GM21528 (cell line): ENCODE measurements at regions not wholly inside any gene's neighbourhood (a gene's known extent, or its start where the extent isn't known, plus 50 kb on each side); places are given as distances from the start of the nearest gene placed in this dataset.

Experiments
- ATAC-seq: cut with Tn5 transposase; IDR thresholded peaks from one replicate; pipeline ENCODE4 v1.9.1; 2021; ENCODE audit warnings: mild to moderate bottlenecking, moderate library complexity; ENCODE audit not compliant: unreplicated experiment, low FRiP score

DNA sequence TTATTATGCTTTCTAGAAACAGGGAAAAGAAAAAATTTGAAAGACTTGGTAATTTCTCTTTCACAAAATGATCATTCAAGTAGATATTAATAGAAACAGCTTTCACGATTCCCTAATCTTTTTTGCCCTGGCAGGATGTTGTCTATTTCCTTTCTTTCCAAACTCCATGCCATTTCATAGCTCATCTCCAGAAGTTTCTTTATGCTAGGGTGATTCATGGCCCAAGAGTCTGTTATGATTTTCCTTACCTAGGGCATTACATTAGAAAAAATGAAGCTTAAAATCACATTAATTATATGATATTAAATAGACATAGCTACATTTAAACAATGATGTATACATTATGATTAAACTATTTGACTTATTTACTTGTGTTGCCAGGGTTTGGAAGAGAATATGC is 762.1 kb downstream of the LTN1 start:
- ATAC-seq: no peak

- no peak for ATAC-seq
These were observed 762.9 kb downstream of the LTN1 start for GRCh38 chr21:28229814-28230213.

- no peak for ATAC-seq
These were observed 764.1 kb downstream of the LTN1 start for GRCh38 chr21:28228636-28228995.

GRCh38 chr21:28227881-28228635 is 764.6 kb downstream of the LTN1 start:
- ATAC-seq: no peak

- ATAC-seq: no peak
These were observed 766.1 kb downstream of the LTN1 start for GRCh38 chr21:28226563-28226962.

- ATAC-seq: no peak
These were observed 768.4 kb downstream of the LTN1 start for GRCh38 chr21:28224191-28224726.

DNA sequence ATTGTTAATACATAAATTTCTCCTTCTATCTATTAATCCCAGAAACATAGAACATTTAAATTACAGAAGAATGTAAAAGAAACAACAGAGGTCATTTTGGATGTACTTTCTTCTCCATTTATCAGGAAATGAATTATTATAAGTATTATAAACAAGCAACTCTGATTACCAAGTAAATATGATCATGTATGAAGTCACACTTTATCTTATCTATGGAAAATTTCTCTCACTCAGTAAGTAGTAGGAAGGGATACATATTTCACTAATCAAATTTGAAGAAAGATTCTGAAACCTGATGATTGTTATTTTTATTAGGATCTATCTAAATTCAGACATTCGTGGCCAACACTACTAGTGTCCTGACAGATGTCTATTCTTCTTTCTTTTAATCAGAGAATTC is 770.7 kb downstream of the LTN1 start:
- ATAC-seq: no peak

GRCh38 chr21:28220680-28221079 is 772.0 kb downstream of the LTN1 start:
- no peak for ATAC-seq

GRCh38 chr21:28216976-28217523 is 775.6 kb downstream of the LTN1 start:
- ATAC-seq: no peak

DNA sequence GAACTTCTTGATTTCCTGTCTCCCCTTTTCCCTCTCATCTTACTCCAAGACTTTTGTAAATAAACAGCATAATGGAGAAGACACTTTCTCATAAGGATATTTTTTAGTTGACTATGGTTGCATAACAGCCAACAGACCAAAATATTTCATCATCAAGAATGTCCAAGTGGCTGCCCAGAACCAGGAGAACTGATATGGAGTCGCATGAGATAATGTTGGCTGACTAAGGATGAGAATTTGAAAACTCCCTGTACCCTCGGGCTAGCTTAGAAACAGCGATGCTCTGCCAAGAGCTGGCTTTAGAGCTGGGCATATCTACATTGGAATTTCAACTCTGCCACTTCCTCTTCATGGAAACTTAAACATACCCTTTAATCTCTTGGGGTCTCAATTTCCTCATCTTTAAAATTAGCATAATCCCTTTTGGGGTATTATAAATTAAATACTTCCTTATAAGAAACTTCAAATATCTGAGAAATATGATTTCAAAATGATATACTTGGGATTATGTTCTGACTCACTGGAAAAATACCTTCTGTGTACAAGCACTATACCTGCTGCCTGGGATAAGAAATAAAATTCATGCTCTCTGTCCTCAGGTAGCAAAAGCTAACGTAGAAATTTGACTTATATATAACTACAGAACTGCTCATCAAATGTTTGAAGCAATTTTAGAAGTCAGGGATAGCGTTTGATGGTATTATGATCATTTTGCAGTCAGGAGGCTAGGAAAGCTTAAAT is 777.3 kb downstream of the LTN1 start:
- no peak for ATAC-seq

GRCh38 chr21:28214786-28215185 is 777.9 kb downstream of the LTN1 start:
- no peak for ATAC-seq

DNA sequence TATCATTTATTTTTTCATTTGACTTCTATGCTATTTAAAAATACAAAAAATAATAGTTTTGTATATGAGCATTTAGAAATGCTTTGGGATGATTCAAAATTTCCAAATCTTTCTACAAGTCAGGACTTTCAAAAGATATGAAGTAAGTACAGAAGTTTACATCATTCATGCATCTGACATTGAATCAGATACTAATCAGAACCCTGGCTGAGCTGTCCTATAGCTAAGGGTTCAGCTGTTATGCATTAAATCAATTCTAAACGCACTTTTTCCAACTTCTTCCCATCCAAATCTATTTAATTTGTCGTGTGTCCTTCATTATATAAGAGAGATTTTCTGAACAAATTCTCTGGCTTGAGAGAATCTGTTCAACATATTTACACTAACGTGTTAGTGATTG is 779.4 kb downstream of the LTN1 start:
- no peak for ATAC-seq

DNA sequence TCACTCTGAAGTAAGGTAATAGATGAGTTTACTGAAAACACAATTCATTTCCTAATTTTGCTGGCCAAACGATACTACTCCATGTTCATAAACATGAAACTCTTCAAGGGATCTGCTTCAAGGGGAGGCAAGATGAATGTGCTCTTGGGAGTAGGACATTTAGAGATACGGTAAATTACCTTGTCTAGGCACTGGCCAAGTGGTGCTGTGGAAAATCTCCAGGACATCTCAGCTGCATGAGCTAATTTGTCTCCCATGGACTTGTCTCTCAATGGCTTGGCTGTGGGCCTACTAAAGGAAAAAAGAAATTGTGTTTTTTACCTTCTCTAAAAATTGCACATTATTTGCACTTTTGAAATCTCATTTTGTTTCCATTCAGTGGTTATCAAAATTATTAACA is 780.6 kb downstream of the LTN1 start:
- ATAC-seq: no peak

GRCh38 chr21:28207436-28208173 is 785.1 kb downstream of the LTN1 start:
- no peak for ATAC-seq

DNA sequence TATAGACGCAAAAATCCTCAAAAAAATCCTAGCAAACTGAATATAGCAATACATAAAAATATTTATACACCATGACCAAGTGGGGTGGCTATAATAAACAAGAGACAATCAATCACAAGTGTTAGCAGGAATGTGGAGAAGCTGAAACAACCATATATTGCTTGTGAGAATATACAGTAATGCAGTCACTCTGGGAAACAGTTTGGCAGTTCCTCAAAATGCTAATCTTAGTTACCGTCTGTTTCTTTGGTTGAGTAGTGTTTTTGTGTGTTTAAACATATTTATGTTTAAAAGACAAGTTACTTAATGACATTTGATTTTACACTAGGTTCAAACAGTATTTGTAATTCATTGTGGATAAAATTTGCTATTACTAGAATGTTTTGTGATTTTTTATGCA is 792.0 kb downstream of the LTN1 start:
- ATAC-seq: no peak

GRCh38 chr21:28196981-28197380 is 795.7 kb downstream of the LTN1 start:
- no peak for ATAC-seq

- no peak for ATAC-seq
These were observed 799.5 kb downstream of the LTN1 start for GRCh38 chr21:28193189-28193588.

DNA sequence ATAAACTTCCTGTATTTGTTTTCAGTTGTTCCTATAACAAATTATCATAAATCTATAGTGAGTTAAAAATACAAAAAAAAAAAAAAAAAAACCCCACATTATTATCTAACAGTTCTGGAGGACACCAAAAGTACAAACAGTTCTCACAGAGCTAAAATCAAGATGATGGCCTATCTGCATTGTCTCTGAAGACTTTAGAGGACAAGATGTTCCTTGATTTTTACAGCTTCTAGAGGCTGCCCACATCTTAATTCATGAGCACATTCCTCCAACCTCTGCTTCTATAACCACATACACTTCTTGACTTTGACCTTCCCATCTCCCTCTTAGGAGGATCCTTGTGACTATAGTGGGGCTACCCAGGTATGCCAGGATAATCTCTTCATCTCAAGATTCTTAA is 806.1 kb downstream of the LTN1 start:
- ATAC-seq: no peak

DNA sequence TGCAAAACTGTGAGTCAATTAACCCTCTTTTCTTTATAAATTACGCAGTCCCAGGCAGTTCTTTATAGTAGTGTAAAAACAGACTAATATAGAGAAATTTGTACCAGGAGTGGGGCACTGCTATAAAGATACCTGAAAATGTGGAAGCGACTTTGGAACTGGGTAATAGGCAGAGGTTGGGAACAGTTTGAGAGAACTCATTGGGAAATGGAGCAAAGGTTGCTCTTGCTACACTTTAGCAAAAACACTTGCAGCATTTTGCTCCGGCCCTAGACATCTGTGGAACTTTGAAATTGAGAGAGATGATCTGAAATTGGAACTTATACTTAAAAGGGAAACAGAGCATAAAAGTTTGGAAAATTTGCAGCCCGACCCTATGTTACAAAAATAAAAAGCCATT is 810.9 kb downstream of the LTN1 start:
- no peak for ATAC-seq

DNA sequence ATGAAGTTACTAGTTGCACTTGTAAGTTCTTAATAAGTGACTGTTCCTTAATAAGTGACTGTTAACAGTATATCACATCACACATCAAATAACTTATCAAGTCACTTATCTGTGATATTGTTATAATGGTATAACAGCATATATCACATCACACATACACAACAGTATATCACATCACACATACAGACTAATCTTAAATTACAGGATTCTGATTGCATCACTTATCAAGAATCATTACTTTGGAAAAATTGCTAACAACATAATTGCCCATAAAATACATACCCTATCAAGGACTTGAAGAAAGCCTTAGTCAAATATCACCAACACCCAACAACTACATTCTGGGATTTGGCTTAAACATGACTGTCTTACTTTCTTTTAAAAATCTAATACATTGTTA is 813.5 kb downstream of the LTN1 start:
- ATAC-seq: no peak

DNA sequence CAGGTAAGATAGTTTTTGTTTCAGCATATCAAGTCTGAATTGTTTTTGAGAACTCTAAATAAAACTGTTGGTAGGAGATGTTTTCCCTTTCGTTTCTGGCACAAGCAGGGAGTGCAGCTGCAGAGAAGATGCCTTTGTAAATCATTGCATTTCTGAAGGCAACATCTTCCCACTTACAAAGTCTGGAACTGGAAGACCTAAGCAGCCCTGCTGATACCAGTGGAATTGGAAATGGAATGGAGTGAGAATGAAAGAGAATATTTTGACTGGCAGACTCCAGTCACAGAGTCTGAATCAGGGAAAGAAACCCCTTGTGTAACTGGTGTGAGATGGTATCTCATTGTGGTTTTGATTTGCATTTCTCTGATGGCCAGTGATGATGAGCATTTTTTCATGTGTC is 815.6 kb downstream of the LTN1 start:
- no peak for ATAC-seq
